Ovary (tissue), 3 donors: ENCODE measurements at regions not wholly inside any gene's neighbourhood (a gene's known extent, or its start where the extent isn't known, plus 50 kb on each side); places are given as distances from the start of the nearest gene placed in this dataset.

Experiments used
- EP300 ChIP-seq: sonication (generic); formaldehyde crosslinking; IDR thresholded peaks from one replicate; pipeline ENCODE4 v1.6.1; 2017; ENCODE audit warnings: antibody characterized with exemption
- TF ChIP-seq, protein P1 (sequence below), 3 donors: fragments of 450-650 bp in 2 of 3; fragments of 200-600 bp in 1 of 3; IDR thresholded peaks; one replicate each; pipeline versions ENCODE4 v1.5.1 to v1.8.0; 2016 to 2022; ENCODE audit warnings: antibody characterized with exemption in 3 of 3, mild to moderate bottlenecking in 1 of 3
- donor health status: DM: no; HTN: no; CAD: no.

DNA sequence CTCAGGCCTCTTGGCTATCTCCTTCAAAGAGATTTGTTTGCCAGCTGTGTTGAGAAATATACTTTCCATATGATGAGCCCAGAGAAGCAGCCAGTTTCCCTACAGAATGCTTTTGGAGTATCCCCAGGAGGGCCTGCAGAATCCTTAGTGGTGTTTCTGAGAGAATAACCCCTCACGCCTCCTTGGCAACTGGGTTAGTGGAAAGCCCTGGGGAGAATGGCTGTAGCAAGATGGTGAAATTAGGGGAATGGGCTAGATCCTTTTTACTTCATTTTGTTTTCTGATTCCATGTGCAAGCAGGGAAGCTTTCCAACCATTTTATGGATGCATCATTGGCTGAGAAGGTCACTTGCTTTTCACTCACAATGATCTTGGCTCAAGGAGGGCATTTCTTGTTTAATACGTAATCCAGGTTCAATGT is 364.6 kb downstream of the DMRT2 start:
- TF ChIP-seq, protein P1, sequence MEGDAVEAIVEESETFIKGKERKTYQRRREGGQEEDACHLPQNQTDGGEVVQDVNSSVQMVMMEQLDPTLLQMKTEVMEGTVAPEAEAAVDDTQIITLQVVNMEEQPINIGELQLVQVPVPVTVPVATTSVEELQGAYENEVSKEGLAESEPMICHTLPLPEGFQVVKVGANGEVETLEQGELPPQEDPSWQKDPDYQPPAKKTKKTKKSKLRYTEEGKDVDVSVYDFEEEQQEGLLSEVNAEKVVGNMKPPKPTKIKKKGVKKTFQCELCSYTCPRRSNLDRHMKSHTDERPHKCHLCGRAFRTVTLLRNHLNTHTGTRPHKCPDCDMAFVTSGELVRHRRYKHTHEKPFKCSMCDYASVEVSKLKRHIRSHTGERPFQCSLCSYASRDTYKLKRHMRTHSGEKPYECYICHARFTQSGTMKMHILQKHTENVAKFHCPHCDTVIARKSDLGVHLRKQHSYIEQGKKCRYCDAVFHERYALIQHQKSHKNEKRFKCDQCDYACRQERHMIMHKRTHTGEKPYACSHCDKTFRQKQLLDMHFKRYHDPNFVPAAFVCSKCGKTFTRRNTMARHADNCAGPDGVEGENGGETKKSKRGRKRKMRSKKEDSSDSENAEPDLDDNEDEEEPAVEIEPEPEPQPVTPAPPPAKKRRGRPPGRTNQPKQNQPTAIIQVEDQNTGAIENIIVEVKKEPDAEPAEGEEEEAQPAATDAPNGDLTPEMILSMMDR (IDR thresholded peaks at IDR 0.05): no peak
- no peak for TF ChIP-seq EP300
